Hepatic stellate cell (primary cell): ENCODE measurements at regions not wholly inside any gene's neighbourhood (a gene's known extent, or its start where the extent isn't known, plus 50 kb on each side); places are given as distances from the start of the nearest gene placed in this dataset.

ENCODE experiments used
- DNase-seq: peaks from one replicate; pipeline ENCODE4 v3.0.0; 2011; ENCODE audit warnings: low spot score

DNA sequence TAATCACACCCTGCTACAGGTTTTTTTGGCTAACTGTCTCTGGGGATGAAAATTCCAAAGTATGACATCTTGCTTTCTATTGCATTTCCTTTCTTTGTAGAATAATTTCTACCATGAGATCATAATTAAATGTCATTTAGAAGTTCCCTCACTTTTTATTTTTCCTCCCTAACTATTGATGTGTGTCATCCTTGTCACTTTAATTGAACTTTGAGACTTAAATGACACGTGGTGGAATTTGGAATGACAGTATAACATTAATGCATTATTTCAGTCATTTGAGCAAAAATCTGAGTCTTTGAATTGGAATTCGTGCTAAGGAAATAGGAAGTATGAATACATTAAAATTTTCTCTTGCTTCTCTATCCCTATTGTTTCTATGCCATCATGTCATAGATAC is 745.4 kb downstream of the PDHA2 start:
- no peak for DNase-seq

DNA sequence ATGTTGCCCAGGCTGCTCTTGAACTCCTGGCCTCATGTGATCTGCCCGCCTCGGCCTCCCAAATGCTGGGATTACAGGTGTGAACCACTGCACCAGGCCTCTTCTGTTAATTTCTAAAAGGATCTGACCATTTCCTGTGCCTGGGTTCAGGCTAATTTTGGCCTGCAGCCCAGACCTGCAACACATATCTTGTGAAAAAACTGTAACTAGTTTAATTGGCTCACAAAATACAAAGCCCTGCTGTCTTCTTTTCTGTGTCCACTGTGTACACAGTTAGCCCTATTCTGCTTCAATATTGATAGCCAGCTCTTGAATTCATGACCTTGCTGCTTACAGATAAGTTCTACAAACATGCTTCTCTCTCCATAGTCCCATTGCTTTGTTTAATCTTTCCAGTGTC is 753.5 kb downstream of the PDHA2 start:
- DNase-seq = no peak

DNA sequence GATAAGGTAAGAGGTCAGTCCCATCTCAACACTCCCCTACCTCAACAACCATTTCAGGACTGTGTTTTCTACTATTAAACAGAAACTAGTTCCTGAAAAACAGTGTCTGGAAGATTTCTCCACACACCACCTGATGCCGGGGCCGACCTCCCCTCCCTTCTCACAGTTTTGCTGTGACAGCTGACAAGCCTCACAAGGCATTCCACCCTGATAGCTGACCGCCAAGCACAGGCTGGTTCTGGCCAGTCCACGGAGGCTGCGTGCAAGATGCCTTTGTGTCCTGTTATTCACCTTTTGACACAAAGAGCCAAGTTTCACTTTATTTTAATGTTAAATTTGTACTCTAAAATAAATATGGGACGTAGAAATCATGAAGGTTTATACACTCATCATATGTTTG is 758.6 kb downstream of the PDHA2 start:
- DNase-seq = no peak

DNA sequence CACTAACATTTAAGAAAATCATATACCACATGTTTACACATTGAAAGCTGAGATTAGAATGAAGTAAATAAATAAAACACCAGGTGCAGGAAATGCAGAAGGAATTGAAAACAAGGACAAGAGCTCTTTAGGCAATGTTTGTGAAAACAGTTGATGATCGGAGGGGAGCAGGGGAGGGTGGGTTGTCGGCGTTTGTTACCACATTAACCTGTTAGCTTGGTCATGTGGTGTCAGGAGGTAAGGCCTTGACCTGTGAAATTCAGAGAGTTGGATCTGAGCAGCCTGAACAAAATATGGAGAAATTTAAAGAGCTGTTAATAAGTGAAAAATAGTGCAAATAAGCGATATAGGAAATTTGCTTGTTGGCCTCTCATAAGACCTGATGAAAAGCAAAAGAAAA is 759.9 kb downstream of the PDHA2 start:
- DNase-seq = no peak

DNA sequence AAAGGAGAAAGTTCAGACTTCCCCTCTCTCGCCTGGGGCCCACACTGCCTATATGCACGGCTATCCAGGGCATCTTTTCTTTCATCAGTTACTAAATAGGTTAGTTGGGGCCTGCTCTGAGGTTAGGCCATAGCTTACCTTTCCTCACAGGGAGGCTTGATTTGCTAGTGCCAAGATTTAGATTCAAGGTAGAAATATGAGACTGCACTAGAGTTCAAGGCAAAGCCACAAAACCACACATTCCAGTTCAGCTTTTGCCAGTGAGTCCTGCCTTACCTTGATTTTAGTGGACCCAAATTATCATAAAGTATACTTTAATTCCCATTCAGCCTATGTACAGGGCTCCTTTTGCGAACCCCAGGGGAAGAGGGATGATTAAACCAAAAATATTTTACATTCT is 762.8 kb downstream of the PDHA2 start:
- DNase-seq = no peak

DNA sequence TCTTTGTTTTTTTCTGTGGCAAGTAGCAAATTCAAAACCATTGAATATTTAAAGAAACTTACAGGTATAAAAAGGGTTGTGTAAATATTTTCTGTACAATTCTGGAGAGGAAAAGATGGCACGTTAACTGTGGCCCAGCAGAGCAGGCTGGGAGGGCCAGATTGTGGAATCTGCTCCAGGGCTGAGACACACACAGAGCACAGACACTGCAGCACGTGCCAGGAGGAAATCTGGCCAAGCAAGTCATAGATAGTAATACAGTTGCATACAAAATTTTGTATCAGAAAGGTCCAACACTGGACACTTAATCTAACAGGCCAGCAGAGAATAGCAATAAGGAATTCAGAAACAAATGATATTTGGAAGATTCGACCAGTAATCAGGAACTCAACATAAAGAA is 763.7 kb downstream of the PDHA2 start:
- no peak for DNase-seq

DNA sequence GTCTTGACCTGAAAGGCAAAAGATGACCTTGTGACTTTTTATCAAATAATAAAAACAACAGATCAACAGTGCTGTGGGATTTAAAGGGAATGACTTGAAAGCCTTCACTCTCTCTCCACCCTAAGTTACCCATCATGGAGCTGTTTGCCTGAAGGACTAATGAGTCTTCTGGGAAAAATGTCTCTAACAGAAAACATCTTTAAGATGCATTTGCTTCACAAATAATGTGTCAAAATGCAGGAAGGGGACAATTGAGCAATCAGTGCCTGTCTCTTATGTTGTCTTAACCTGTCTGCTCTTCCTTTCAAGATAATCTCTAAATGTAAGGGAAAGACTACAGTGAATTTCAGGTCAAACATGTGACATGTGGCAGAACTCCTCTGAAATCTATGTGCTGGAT is 766.6 kb downstream of the PDHA2 start:
- DNase-seq = no peak

DNA sequence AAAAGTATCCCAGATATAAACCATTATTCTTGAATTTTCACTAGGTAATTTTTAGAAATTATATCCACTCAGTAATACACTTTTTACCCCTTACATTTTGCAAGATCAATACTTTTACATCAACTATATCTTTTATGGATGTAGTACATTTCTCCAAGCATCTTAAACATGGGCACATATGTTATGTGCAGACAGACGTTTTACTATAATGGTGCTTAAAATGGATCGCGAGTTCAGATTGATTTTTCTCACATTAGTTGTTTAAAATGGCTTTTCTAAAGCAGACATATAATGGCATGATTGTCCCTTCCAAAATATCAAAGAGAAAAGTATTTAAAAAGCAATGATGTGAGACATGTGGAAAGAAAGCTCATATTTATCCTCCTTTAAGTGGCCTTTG is 786.1 kb downstream of the PDHA2 start:
- DNase-seq = no peak

DNA sequence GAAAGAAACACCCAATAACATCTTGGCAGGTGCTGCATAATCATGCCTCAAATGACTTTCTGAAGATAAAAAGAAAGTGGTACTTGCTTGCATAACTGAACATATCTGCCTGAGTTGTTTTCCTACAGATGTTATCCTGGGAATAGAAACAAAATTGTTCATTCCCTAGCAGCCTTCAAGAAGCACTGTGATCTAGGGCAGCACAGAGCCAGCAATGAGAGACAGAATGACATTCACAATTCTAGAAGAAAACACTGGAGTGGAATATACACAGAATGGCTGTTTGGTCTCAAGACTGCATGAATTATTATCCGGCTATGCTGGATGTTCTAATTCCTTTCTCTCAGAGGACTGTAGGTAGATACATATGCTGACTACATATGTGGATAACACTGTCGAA is 790.9 kb downstream of the PDHA2 start:
- no peak for DNase-seq

DNA sequence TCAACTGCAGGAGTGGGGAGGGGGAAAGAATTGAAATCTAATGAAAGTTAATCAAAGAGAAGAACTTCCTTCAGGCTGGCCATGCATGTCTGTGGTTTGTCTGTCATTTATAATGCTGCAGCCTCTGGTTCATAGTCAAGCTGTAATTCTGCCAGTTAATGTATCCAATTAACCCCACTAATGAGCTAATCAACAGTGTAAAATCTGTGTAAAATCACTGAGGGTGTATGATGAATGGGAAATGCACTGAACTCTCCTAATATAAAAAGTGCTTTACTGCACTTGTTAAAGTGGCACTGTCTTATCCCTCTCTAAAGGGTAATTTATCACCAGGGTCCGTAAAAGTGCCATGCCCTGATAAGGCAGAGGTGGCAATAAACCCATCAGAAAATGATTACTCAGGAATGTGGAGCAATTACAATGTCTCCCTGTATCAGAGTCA is 798.1 kb downstream of the PDHA2 start:
- DNase-seq = no peak

DNA sequence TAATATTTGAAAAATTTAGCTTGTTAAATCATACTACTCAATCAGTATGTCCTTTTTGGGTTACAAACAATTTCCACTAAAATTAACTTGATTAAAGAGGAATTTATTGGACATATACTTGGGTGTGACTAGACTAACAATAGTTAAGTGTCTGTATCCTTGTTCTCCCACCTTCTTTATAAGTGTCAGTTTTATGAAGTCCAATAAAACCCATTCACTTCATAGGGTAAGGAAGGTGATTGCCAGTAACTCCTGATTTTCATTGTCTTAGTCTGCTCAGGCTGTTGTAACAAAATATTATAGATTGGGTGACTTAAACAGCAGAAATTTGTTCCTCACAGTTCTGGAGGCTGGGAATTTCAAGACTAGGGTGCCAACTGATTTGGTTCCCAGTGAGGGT is 800.0 kb downstream of the PDHA2 start:
- DNase-seq = no peak

DNA sequence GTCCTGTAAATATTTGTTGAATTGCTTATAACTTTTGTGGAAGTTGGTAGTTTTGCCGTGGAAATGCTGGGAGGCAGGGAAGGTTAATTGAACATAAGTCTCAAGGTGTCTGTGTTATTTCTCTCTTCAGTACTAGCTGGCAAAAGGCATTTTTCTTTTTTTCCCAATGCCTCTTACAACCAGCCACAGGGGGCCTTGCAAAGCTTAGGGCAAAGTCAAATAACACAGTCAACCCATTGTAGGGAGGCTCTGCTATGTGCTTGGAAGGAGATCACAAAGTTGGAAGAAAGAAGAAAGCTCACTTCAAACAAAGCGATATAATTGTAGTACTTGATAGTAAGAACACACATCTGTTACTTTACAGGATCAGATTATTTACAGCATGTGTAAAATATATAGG is 802.6 kb downstream of the PDHA2 start:
- no peak for DNase-seq

DNA sequence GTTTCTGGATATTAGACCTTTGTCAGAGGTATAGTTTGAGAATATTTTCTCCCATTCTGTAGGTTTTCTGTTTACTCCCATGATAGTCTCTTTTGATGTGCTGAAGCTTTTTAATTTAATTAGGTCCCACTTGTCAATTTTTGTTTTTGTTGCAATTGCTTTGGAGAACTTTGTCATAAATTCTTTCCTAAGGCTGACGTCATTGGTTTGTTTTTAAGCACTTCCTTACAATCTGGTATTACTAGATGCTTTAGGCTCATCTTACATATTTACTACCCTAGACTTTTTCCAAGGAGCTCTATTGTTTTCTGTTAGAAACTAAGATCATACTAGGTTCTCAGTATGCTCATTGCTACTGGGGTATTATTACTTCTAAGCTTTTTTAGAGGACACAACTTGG is 806.3 kb downstream of the PDHA2 start:
- no peak for DNase-seq

DNA sequence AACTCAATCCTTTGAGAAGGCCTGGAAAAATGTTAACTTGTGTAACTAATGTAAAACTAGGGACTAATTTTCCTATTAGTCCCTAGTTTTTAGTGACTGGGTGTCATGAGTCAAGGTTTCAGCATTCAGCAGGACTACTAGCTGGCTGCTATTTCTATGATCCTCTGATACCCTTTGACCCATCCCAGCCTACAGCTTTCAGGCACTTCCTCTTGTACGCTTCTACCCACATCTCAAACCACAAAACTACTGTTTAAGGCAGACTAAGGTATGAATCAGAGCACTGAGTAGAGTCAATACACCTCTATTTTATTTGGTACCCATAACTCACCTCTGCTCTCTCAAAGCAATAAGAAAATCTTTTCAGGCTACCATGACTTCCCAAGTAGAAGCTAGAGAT is 809.6 kb downstream of the PDHA2 start:
- DNase-seq = no peak

DNA sequence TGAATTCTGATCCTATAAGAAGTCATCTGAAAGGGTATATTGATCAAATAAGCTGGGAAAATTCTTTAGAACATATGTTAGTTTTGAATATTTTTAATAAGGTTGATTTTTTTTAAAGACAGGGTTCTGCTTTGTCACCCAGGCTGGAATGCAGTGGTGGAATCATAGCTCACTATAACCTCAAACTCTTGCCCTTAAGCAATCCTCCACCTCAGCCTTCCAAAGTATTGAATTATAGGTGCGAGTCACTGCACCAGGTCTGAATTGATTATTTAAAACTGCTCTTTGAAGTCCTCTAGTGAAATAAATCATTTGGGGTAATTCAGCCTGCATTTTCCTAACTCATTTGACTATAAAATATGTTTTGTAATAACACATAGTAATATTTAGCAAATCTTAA is 812.3 kb downstream of the PDHA2 start:
- no peak for DNase-seq

DNA sequence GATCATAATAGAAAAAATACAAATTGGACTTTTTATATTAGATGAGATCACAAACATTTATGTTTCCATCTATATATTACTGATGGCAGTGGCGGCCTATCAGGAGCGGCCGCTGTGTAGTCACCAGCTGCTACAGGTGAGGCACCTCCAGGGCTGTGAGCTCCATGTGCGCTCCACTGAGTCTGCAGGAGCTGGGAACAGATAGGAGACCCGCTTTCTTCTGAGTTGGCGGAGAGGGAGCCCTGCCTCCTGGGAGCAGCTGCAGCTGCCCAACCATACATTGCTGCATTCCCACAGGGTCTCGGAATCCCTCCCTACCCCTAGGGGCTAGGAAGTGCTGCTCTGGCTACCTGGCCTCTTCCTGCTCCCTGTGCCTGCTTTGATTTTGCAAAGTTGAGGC is 812.9 kb downstream of the PDHA2 start:
- DNase-seq = no peak

DNA sequence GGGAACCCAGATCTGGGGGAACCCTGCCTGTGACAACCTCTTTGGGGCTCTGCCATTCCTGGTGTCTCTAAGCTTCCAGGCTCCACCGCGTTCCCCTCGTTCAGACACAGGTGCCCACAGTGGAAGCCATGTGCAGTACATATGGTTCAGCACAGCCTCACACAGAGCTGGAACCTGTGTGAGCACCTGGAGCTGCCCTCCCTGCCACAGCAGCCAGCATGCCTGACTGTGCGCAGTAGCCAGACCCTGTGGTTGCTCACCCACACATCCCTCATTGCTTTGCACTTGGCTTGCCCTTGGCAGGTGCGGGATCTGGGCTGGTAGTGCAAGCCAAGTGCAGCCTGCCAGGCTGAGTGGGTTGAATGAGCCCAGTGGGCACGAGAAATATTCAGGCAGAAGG is 814.2 kb downstream of the PDHA2 start:
- DNase-seq = no peak

DNA sequence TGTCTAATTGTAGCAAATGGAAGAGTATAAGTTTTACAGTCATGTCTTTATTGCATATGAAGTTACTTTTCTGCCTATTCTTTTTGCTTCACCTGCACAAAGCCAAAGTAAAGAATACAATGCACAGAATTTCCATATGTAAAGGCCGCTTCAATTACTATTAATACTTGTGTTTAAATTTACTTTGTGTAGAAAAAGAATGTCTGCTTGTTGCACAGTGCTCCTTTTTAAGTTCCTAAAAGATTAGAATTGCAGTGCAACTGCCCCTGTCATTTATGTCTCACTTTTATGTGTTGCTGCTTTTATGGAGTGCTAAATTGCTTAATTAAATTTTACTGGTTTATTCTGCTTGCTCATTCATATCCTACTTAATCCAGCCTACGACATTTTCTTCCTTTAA is 830.5 kb downstream of the PDHA2 start:
- no peak for DNase-seq

DNA sequence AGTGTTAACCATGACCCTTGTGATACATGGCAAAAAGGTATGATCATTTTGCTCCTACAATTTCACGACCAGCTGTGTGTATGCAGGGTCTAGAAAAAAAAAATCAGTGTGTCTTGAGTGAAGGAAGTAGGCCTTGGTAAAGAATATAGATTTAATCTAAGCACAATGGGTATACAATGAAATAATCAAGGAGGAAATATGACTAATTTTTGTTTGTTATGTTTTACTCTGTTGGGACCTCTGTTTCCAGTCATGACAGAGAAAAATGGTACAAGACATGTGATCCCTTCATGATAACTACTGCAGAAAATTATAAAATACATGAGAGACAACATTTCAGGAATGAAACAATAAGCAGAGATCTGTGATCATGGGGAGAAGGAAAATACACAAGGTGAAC is 835.5 kb downstream of the PDHA2 start:
- DNase-seq = no peak

DNA sequence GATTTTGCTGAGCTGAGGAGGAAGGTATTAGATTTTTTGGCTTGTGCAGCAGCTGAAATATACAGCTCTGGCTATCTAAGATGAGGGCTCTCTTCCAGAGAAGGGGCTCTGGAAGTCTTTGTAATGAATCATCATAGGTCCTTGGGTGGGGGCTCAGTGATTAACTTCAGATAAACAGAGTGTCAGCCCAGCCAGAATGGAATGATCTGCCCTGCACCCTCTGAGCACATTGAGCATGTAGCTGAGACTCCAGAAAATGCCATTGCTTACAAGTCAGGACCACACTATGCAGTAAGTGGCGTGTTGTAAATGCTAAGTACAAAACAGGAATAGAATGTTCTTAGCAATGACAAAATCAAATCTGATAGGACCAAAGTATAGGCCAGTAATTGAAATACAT is 836.0 kb downstream of the PDHA2 start:
- DNase-seq = no peak

DNA sequence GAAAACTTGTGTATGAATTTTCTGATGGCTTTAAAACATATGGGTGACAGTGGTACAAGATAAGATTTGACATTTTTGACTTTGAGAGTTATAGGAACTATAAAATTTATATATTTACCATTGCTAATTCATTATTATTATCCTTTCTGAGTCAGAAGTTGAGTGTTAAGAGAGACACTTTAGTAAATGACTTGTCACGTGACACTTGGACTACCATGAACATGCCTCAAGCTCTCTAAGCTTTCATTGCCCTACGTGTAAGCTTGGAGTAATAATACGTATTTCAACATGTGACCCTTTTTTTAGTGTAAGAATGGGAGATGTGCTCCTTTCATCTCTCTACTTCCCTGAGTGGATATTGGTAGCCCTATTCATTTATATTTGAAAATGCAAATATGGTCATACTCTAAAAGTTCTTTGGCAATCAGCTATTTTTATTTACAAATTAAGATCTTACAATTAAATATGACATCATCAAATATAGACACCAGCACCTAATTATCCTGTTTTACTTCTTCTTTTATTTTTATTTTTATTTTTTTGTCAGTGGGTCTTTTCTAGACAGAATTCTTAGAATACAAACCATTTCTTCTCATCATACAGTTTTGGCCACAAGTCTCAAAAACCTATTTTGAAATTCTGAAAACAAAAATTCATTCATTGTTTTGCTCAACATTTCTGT is 837.0 kb downstream of the PDHA2 start:
- no peak for DNase-seq

DNA sequence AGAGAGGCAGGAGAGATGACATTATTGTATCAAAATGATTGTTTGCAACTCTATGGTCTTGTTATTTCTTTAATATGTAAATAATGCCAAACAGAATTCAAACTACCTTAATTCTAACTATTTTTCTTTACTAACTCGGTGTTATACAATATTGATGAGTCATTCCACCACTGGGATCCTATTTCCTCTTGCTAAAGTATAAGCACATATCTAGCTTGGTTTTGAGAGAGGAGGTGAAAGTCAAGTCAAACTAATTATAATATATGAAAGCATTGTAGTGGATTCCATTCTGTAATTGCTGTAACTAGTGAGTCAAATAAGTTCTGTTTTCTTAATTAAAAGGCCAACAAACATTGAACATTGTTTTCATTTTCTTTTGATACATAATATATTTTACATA is 837.6 kb downstream of the PDHA2 start:
- no peak for DNase-seq

DNA sequence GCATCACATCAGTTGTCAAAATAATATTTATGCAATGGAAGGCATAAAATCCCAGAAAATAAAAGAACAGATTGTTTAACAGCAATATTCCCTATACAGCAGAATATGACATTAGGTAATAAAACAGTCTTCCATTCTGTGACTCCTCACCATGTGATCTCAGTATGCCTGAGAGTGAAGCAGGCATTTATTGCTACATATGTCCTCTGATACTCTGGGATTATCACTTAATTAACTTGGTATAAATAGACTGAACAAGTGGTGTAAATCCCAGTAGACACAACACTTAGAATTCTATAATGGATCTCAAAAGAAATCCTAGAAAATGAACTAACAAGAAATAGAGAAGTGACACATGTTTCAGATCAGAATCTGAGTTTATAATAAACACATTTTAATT is 841.3 kb downstream of the PDHA2 start:
- DNase-seq = no peak

DNA sequence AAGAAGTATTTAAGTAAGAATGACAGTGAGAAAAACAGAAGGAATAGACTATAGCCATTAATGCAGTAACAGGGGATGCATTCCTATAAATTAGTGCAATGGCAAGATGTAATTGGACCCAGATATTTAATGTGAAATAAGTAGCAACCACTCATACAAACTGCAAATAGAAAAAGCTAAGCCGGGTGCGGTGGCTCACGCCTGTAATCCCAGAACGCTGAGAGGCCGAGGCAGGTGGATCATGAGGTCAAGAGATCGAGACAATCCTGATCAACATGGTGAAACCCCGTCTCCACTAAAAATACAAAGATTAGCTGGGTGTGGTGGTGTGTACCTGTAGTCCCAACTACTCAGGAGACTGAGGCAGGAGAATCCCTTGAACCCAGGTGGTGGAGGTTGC is 845.8 kb downstream of the PDHA2 start:
- DNase-seq = no peak

DNA sequence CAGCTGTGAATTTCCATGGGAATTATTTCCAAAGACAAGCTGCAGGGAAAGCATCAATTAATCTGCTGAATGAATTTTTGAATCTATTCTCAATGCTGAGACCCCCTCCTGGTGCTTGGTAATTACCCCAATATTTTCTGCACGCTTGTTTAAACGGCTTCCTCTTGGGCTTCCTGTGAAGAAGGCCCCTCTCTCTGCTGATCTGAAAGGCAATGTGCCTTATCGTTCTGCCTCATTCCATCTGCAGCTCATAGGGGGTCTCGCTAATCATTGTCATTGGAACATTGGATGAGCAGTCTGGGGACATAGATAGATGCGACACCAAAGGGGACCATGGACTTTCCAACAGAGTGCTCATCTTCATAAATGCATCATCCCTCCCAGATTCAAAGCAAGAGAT is 851.6 kb downstream of the PDHA2 start:
- DNase-seq = no peak
